ENCODE measurements at regions not wholly inside any gene's neighbourhood (a gene's known extent, or its start where the extent isn't known, plus 50 kb on each side); places are given as distances from the start of the nearest gene placed in this dataset.

- H3K9me3 ChIP-seq (ENCODE audit: low read depth, low read length): no peaks in the 10 kb centered on the region
- H3K36me3 ChIP-seq (ENCODE audit: insufficient read depth, low read length): no peaks in the 10 kb centered on the region
- no peak overlapping the region for H3K9ac ChIP-seq (ENCODE audit: insufficient read length)
- DNase-seq (ENCODE audit: low read depth, low spot score): no peak
- no peak overlapping the region for H3K27ac ChIP-seq
- H3K4me3 ChIP-seq: no peak overlapping the region
- TF ChIP-seq EZH2 (IDR thresholded peaks at IDR 0.05) (no peak), POLR2AphosphoS5 (IDR thresholded peaks at IDR 0.05; ENCODE audit: borderline replicate concordance, low read depth, low read length) (no peak), FOXP2 (optimal IDR thresholded peaks at IDR 0.05; ENCODE audit: control extremely low read depth, extremely low read length, insufficient read depth) (no peak)
Observed at GRCh38 chr4:140305053-140305452, 68.4 kb upstream of the SCOC start.

GRCh38 chr4:140304346-140304745 is 69.1 kb upstream of the SCOC start:
- H3K36me3 ChIP-seq (ENCODE audit: insufficient read depth, low read length): no peaks in the 10 kb centered on the region
- no peak overlapping the region for H3K4me3 ChIP-seq
- TF ChIP-seq POLR2AphosphoS5 (IDR thresholded peaks at IDR 0.05; ENCODE audit: borderline replicate concordance, low read depth, low read length) (no peak), FOXP2 (optimal IDR thresholded peaks at IDR 0.05; ENCODE audit: control extremely low read depth, extremely low read length, insufficient read depth) (no peak), EZH2 (IDR thresholded peaks at IDR 0.05) (no peak)
- no peak overlapping the region for H3K27ac ChIP-seq
- no peak overlapping the region for H3K9ac ChIP-seq (ENCODE audit: insufficient read length)
- H3K9me3 ChIP-seq (ENCODE audit: low read depth, low read length): no peaks in the 10 kb centered on the region
- DNase-seq (ENCODE audit: low read depth, low spot score): no peak

DNA sequence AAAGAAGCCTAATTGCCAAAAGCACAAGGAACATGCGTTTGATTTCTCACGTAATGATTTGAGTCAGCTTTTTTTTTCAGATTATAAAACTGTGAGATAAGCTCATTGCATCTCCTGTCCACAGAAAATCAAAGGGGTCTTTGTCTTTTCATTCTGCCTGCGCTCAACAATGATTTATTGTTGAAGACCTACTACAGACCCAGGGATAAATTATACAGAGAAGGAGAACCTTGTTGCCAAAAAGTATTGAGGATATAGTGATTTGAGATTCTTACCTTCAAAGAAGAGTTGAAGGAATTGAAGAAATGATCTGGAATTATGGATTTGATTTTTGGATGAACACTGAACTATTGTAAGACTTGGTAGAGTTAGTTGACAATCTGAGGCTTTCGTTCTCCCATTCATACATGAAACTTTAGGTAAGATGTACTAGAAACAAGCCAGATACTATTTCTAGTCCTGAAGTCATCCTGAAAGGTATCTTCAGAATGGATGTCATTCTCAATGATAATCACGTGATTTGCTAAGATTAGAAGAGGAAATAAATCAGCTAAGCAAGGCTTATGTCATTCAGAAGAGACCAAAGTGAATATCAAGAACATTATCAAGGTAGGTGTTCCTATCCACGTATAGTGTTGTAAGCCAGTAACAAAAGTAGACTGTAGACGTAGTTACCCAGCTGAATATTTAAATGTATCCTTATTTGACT is 71.1 kb upstream of the SCOC start:
- TF ChIP-seq POLR2AphosphoS5 (IDR thresholded peaks at IDR 0.05; ENCODE audit: borderline replicate concordance, low read depth, low read length) (no peak), EZH2 (IDR thresholded peaks at IDR 0.05) (no peak), FOXP2 (optimal IDR thresholded peaks at IDR 0.05; ENCODE audit: control extremely low read depth, extremely low read length, insufficient read depth) (no peak)
- H3K27ac ChIP-seq: no peak overlapping the region
- no peak overlapping the region for H3K4me3 ChIP-seq
- H3K9ac ChIP-seq (ENCODE audit: insufficient read length): no peak overlapping the region
- no peak for DNase-seq (ENCODE audit: low read depth, low spot score)
- H3K9me3 ChIP-seq (ENCODE audit: low read depth, low read length): no peaks in the 10 kb centered on the region
- no peaks in the 10 kb centered on the region for H3K36me3 ChIP-seq (ENCODE audit: insufficient read depth, low read length)

DNA sequence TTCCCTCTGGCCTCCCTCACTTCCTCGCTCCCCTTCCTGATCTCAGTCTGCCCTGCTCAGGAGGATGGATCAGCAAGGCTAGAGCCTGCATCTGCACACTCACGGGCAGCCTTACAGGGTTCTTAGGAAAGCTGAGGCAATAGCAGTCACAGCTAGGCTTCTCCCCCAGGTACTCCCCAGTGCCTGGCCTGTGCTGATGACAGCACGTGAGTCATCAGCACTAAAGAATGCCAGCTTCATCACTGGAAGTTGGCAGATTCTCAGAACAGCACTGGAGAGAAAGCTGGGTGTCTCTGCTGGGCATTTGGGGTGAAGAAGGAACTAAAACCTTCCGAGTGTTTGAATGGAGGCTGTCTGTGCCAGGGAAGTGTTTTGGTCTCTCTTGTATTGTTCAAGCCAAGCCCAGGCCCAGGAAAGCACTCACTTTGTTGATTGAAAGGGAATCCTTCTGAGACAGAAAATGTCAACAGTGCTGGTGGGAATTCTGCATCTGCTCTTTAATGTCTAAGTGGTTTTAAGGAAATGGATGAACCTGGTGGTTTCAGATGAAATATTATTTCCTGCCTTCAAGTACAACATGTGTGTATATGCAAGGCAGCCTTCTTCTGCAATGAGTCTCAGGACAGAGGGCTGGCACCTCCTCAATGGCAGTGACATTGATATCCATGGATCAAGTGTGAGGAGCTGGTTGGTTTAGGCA is 73.0 kb upstream of the SCOC start:
- TF ChIP-seq EZH2 (IDR thresholded peaks at IDR 0.05) (no peak), POLR2AphosphoS5 (IDR thresholded peaks at IDR 0.05; ENCODE audit: borderline replicate concordance, low read depth, low read length) (no peak), FOXP2 (optimal IDR thresholded peaks at IDR 0.05; ENCODE audit: control extremely low read depth, extremely low read length, insufficient read depth) (no peak)
- no peak for DNase-seq (ENCODE audit: low read depth, low spot score)

GRCh38 chr4:140298001-140298400 is 75.4 kb upstream of the SCOC start:
- no peak for TF ChIP-seq POLR2AphosphoS5 (IDR thresholded peaks at IDR 0.05; ENCODE audit: borderline replicate concordance, low read depth, low read length)
- no peak for TF ChIP-seq EZH2 (IDR thresholded peaks at IDR 0.05)
- TF ChIP-seq FOXP2 (optimal IDR thresholded peaks at IDR 0.05; ENCODE audit: control extremely low read depth, extremely low read length, insufficient read depth): no peak
- no peak overlapping the region for H3K4me3 ChIP-seq
- H3K27ac ChIP-seq: no peak overlapping the region

More for the DNA sequence above, 73.0 kb upstream of the SCOC start:
- Histone ChIP-seq H3K27ac (no peak overlapping the region), H3K9me3 (ENCODE audit: low read depth, low read length) (no peaks in the 10 kb centered on the region), H3K4me3 (no peak overlapping the region), H3K9ac (ENCODE audit: insufficient read length) (no peak overlapping the region), H3K36me3 (ENCODE audit: insufficient read depth, low read length) (no peaks in the 10 kb centered on the region)

GRCh38 chr4:140297221-140297570 is 76.2 kb upstream of the SCOC start:
- Histone ChIP-seq H3K36me3 (ENCODE audit: insufficient read depth, low read length) (no peaks in the 10 kb centered on the region), H3K9me3 (ENCODE audit: low read depth, low read length) (no peaks in the 10 kb centered on the region), H3K4me3 (no peak overlapping the region), H3K9ac (ENCODE audit: insufficient read length) (no peak overlapping the region), H3K27ac (no peak overlapping the region)
- TF ChIP-seq EZH2 (IDR thresholded peaks at IDR 0.05): no peak
- TF ChIP-seq FOXP2 (optimal IDR thresholded peaks at IDR 0.05; ENCODE audit: control extremely low read depth, extremely low read length, insufficient read depth): no peak
- TF ChIP-seq POLR2AphosphoS5 (IDR thresholded peaks at IDR 0.05; ENCODE audit: borderline replicate concordance, low read depth, low read length): no peak
- no peak for DNase-seq (ENCODE audit: low read depth, low spot score)

More at GRCh38 chr4:140298001-140298400, 75.4 kb upstream of the SCOC start:
- no peak for DNase-seq (ENCODE audit: low read depth, low spot score)
- no peaks in the 10 kb centered on the region for H3K9me3 ChIP-seq (ENCODE audit: low read depth, low read length)
- H3K9ac ChIP-seq (ENCODE audit: insufficient read length): no peak overlapping the region
- H3K36me3 ChIP-seq (ENCODE audit: insufficient read depth, low read length): no peaks in the 10 kb centered on the region

- H3K4me3 ChIP-seq: no peak overlapping the region
Observed at GRCh38 chr4:140296335-140297220, 76.9 kb upstream of the SCOC start.

GRCh38 chr4:140293979-140294378 is 79.5 kb upstream of the SCOC start:
- H3K9ac ChIP-seq (ENCODE audit: insufficient read length): no peak overlapping the region
- H3K9me3 ChIP-seq (ENCODE audit: low read depth, low read length): no peaks in the 10 kb centered on the region
- no peak for DNase-seq (ENCODE audit: low read depth, low spot score)
- H3K27ac ChIP-seq: no peak overlapping the region
- no peaks in the 10 kb centered on the region for H3K36me3 ChIP-seq (ENCODE audit: insufficient read depth, low read length)
- no peak overlapping the region for H3K4me3 ChIP-seq
- no peak for TF ChIP-seq POLR2AphosphoS5 (IDR thresholded peaks at IDR 0.05; ENCODE audit: borderline replicate concordance, low read depth, low read length)
- no peak for TF ChIP-seq FOXP2 (optimal IDR thresholded peaks at IDR 0.05; ENCODE audit: control extremely low read depth, extremely low read length, insufficient read depth)

More at GRCh38 chr4:140296335-140297220, 76.9 kb upstream of the SCOC start:
- H3K36me3 ChIP-seq (ENCODE audit: insufficient read depth, low read length): no peaks in the 10 kb centered on the region
- H3K9ac ChIP-seq (ENCODE audit: insufficient read length): no peak overlapping the region
- no peaks in the 10 kb centered on the region for H3K9me3 ChIP-seq (ENCODE audit: low read depth, low read length)
- TF ChIP-seq FOXP2 (optimal IDR thresholded peaks at IDR 0.05; ENCODE audit: control extremely low read depth, extremely low read length, insufficient read depth) (no peak), POLR2AphosphoS5 (IDR thresholded peaks at IDR 0.05; ENCODE audit: borderline replicate concordance, low read depth, low read length) (no peak), EZH2 (IDR thresholded peaks at IDR 0.05) (no peak)
- no peak overlapping the region for H3K27ac ChIP-seq
- no peak for DNase-seq (ENCODE audit: low read depth, low spot score)

Data from SK-N-MC (cell line).